HL-60 (cell line): ENCODE measurements at regions not wholly inside any gene's neighbourhood (a gene's known extent, or its start where the extent isn't known, plus 50 kb on each side); places are given as distances from the start of the nearest gene placed in this dataset.

Experiments
- DNase-seq, 2 experiments: peaks; one replicate each; pipeline ENCODE4 v3.0.0-alpha.2; 2010 to 2020; ENCODE audit warnings: low read depth in 1 of 2, low spot score in 1 of 2
- H3K27ac ChIP-seq: fragments of 250-450 bp; sonication (Bioruptor Pico); replicated peaks from 2 replicates; pipeline ENCODE4 v1.5.1; 2020; ENCODE audit warnings: mild to moderate bottlenecking, moderate library complexity
- H3K27me3 ChIP-seq: fragments of 250-450 bp; sonication (Bioruptor Pico); 2 replicates; pipeline ENCODE4 v1.5.1; 2021; ENCODE audit warnings: mild to moderate bottlenecking, moderate library complexity; ENCODE audit not compliant: insufficient read depth, poor library complexity, severe bottlenecking
- H3K4me3 ChIP-seq: replicated peaks from 2 replicates; pipeline ENCODE4 v1.5.1; 2011; ENCODE audit warnings: mild to moderate bottlenecking, control low read depth, low read length; ENCODE audit not compliant: insufficient read depth
- CTCF ChIP-seq: IDR thresholded peaks from one replicate; pipeline ENCODE4 v1.5.1; 2011; ENCODE audit warnings: low read length, control low read depth, inconsistent platforms; ENCODE audit not compliant: insufficient read depth
- GABPA ChIP-seq: IDR thresholded peaks from 2 replicates; pipeline ENCODE4 v1.6.1; 2012; ENCODE audit warnings: low read depth
- POLR2AphosphoS5 ChIP-seq: IDR thresholded peaks from 2 replicates; pipeline ENCODE4 v1.6.1; 2012; ENCODE audit warnings: low read depth
- REST ChIP-seq: IDR thresholded peaks from 2 replicates; pipeline ENCODE4 v1.6.1; 2012; ENCODE audit warnings: low read depth; ENCODE audit not compliant: insufficient replicate concordance
- SPI1 ChIP-seq: IDR thresholded peaks from 2 replicates; pipeline ENCODE4 v1.6.1; 2012; ENCODE audit warnings: low read depth, mild to moderate bottlenecking, borderline replicate concordance

- Histone ChIP-seq H3K4me3 (no peak overlapping the region), H3K27ac (no peak overlapping the region), H3K27me3 (no peaks in the 10 kb centered on the region)
- no peak for DNase-seq
- TF ChIP-seq POLR2AphosphoS5, result no peak
- TF ChIP-seq GABPA, result no peak
- no peak for TF ChIP-seq SPI1
- no peak for TF ChIP-seq CTCF
- no peak for TF ChIP-seq REST
Measured at GRCh38 chr5:60229691-60230185, 336.2 kb upstream of the PDE4D start.

- H3K27ac ChIP-seq, result no peak overlapping the region
- no peak overlapping the region for H3K4me3 ChIP-seq
- H3K27me3 ChIP-seq, result no peaks in the 10 kb centered on the region
- DNase-seq, result no peak
- no peak for TF ChIP-seq CTCF
- TF ChIP-seq POLR2AphosphoS5, result no peak
- no peak for TF ChIP-seq REST
Measured at GRCh38 chr5:60228676-60229075, 335.1 kb upstream of the PDE4D start.

GRCh38 chr5:60226128-60226527, 332.6 kb upstream of the PDE4D start:
- no peak for DNase-seq
- H3K27me3 ChIP-seq, result no peaks in the 10 kb centered on the region
- H3K27ac ChIP-seq, result no peak overlapping the region
- TF ChIP-seq GABPA (no peak), POLR2AphosphoS5 (no peak), CTCF (no peak), SPI1 (no peak), REST (no peak)
- no peak overlapping the region for H3K4me3 ChIP-seq
